ENCODE measurements at regions not wholly inside any gene's neighbourhood (a gene's known extent, or its start where the extent isn't known, plus 50 kb on each side); places are given as distances from the start of the nearest gene placed in this dataset.

GRCh38 chr5:165196961-165197360 lies 1691.5 kb downstream of the MAT2B start:
- DNase-seq (ENCODE audit: low spot score): no peak

GRCh38 chr5:165201369-165201768 lies 1696.0 kb downstream of the MAT2B start:
- DNase-seq (ENCODE audit: low spot score): no peak

DNA sequence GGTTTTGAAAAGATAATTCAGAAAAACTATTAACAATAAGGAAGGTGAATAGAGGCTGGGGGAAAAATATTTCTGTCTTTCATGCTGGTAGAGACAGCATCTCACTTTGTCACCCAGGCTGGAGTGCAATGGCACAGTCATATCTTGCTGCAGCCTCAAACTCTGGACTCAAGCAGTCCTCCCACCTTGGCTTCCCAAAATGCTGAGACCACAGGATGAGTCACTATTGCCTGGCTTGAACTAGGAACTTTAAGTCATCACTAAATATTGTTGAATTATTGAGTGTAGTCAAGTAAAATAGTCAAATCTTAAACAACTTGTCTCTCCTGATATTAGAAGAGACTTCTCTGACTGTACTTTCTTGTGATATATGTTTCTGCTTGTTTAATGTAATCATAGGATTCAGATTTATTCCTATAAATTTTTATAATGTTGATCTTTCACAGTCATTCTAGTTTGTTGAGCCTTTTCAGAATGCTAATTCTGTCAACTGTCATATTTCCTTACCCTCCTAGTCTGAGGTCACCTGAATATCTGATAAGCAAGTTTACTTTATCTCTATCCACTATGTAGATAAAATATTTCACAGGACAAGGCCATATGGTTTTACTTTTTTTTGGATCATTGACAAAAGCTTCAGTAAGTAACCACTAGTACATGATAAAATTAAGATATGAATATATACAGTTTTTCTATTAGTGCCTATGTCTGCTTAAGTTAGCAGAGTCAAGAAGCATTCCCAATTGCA lies 1696.5 kb downstream of the MAT2B start:
- peak; percentile 12 for DNase-seq (ENCODE audit: low spot score)

DNA sequence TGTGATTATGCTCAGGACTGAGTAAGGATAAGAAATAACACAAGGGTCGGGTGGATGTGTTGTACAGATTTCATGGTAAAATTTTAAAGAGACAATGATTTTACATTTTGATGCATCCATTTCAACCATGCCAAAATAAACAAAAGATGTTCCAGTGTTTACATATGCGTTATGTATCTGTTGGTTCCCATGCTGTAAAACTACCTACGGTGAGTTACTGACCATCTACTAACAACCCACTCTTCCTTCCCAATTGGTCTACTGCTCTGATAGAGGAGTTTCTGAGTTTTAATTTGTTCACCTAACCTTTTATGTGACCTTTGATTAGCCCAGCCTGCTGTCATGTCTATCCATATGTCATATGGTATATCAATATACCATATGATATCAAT lies 1697.1 kb downstream of the MAT2B start:
- DNase-seq (ENCODE audit: low spot score): no peak

DNA sequence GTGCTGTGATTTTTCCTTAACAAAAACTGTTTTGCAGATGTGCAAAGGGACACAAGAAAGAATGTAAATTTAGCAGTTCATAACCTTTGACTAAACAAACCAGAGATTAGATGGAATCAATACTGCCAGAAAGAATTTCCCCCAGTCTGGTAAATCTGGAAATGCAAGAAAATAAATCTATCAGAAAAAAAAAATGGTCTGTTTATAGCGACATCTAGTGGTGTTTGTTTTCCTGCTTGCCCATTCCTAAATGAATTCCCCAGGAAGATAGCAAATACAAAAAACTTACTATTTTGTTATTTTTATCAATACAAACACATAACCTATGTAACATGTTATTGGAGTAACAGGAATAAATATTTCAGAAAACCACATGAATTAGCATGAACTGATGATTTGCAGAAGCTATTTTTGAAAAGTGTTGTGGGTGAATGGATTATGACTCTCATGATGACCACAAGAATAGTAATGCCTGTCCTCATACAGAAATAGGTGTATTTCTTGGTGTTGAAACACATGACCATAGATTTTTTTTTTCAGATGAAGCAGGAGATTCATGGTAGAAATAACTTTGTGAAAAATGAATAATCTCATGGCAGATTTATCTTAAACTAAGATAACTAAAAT lies 1703.8 kb downstream of the MAT2B start:
- DNase-seq (ENCODE audit: low spot score): peak; percentile 42

DNA sequence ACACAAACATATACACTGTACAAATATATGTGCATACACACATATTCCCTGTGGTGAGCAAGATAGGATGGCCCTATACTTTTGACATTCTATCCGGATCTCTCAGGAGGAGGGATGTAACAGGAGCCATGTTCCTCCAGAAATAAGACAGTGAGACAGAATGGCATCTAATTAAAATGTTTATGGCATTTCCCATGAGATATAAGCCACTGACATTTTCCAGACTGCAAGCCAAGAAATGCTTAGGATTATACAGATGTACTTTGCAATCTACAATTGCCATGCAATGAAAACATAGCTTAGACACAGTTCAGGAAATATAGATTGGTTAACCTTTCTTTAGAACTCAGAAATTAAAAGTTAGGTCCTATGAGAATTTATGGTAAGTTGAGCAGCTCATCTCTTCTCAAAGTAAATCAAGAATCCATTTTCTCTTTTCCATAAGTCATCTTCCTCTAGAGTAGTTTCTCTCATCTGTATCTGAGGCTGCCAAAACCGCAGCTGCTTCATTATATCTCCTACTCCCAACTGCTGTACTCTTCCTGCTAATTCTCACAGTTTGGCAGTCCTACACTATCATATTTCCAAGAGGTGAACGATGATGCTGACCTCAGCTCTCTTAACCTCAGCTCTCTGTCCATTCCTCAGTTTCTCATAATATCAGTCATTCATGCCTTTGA lies 1719.1 kb downstream of the MAT2B start:
- DNase-seq (ENCODE audit: low spot score): no peak

- peak; percentile 32 for DNase-seq (ENCODE audit: low spot score)
Measured at GRCh38 chr5:165227515-165227914, 1722.1 kb downstream of the MAT2B start.

DNA sequence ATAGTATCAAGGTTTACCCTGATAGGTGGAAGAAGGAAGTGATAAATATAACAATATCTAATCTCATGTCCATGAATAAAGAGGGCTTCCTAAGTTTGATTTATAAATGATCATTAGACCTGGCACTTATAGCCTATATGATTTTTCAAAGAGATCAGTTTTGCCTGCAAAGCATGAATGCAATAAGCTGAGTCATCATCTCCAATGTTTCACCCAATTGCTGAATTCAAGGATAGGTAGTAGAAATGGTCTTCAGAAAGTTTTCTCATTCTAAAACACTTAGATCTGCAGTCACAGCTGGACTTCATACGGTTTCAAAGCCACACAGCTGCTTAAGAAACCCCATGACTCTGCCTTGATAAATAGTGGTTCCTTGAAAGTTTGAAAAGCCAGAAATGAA lies 1722.8 kb downstream of the MAT2B start:
- no peak for DNase-seq (ENCODE audit: low spot score)

GRCh38 chr5:165231821-165232508 lies 1726.5 kb downstream of the MAT2B start:
- DNase-seq (ENCODE audit: low spot score): no peak

- no peak for DNase-seq (ENCODE audit: low spot score)
Measured at GRCh38 chr5:165232509-165233028, 1727.2 kb downstream of the MAT2B start.

- no peak for DNase-seq (ENCODE audit: low spot score)
Measured at GRCh38 chr5:165241811-165242210, 1736.4 kb downstream of the MAT2B start.

GRCh38 chr5:165242646-165243045 lies 1737.2 kb downstream of the MAT2B start:
- no peak for DNase-seq (ENCODE audit: low spot score)

GRCh38 chr5:165244407-165244806 lies 1739.0 kb downstream of the MAT2B start:
- no peak for DNase-seq (ENCODE audit: low spot score)

- no peak for DNase-seq (ENCODE audit: low spot score)
Measured at GRCh38 chr5:165258197-165258771, 1752.9 kb downstream of the MAT2B start.

GRCh38 chr5:165260426-165260825 lies 1755.0 kb downstream of the MAT2B start:
- no peak for DNase-seq (ENCODE audit: low spot score)

- no peak for DNase-seq (ENCODE audit: low spot score)
Measured at GRCh38 chr5:165263536-165263935, 1758.1 kb downstream of the MAT2B start.

- DNase-seq (ENCODE audit: low spot score): no peak
Measured at GRCh38 chr5:165266939-165267338, 1761.5 kb downstream of the MAT2B start.

DNA sequence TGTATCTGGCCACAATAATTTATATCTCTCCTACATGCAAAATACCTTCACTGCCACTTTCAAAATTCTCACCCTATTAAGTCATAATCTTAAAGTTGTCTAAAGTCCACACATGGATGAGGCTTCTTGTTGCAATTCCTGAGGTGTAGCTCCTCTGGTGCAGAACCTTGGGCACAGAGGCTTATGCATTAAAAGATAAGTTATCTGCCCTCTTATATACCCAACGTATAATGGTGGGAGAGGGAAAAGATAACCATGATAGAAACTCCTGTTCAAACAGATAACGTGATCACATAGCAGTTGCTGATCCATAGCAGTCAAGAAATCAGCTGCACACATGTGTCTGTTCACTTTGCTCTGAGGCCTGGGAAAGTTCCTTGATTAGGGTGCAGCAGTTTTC lies 1767.0 kb downstream of the MAT2B start:
- DNase-seq (ENCODE audit: low spot score): no peak

DNA sequence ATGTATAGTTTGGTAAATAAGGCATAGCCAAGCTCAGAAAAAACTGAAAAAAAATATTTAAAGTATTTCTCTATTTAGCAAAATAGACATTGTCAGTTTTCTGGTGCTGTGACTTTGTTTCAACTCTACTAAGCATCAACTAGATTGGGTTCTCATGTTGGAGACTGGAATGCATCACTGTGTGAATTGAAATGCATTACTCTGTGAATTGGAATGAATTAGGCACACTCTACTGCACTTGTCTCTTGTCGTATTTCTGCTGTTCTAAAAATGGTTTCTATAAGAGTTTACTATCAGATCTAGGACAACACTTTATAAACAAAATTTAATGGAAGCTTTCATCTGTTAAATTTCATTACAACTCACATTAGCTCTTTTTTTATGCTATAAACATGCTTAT lies 1772.2 kb downstream of the MAT2B start:
- no peak for DNase-seq (ENCODE audit: low spot score)

DNA sequence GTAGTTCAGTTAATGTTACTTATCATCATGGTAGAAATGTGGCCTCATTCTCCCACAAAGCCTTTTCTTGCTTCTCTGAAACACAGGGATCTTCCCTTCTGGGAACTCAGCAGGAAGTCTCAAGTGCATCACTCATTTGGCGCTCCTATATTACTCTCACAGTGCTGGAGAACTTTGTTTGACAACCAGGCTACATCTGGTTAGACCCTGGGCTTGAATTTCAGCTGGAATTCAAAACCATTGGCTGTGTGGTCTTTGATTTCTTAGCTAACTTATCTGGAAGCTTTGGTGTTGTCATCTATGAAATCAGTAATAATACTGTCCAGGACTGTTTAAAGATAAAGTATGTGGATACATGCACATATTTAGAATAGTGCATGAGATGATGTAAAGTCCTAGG lies 1777.1 kb downstream of the MAT2B start:
- DNase-seq (ENCODE audit: low spot score): no peak

DNA sequence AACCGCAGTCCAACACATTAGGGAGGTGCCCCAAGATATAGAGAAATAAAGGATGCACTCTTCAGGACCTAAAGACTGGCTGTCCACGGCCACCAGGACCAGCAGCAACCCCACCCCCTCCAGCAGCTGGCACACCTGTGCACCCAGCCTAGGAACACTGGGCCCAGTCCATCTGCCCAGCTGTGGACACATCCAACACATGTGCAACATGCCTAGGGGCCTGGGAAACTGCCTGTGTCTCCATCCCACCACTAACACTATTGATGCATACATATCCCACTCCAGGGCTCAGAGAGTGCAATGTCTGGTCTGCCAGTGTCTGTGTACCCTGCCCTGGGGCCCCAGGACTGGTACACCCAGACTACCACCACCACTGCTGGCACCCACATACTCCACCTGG lies 1781.3 kb downstream of the MAT2B start:
- DNase-seq (ENCODE audit: low spot score): no peak

- no peak for DNase-seq (ENCODE audit: low spot score)
Measured at GRCh38 chr5:165290535-165290934, 1785.1 kb downstream of the MAT2B start.

All from RKO (cell line).